PC-9 (cell line): ENCODE measurements at regions not wholly inside any gene's neighbourhood (a gene's known extent, or its start where the extent isn't known, plus 50 kb on each side); places are given as distances from the start of the nearest gene placed in this dataset.

Experiments
- BruUV-seq: library from RNA; stranded (reverse); fragments of 400-500 nt; replicated peaks from 2 replicates; lab custom pipeline; 2021; lab: Mats Ljungman, UMichigan
- CTCF ChIA-PET: fragments of 300-600 bp; sonication (Branson Sonifier 250); formaldehyde crosslinking; loops from one replicate; lab custom pipeline; 2022; ENCODE audit warnings: antibody characterized with exemption; lab: Charles Lee
- POLR2A ChIA-PET: fragments of 300-600 bp; sonication (Branson Sonifier 250); formaldehyde crosslinking; loops from one replicate; lab custom pipeline; 2022; ENCODE audit warnings: antibody characterized with exemption; ENCODE audit not compliant: unreplicated experiment; lab: Charles Lee
- DNase-seq, 2 experiments: peaks; one replicate each; pipeline versions ENCODE4 v3.0.0 to v3.0.0-alpha.2; 2015 to 2022; ENCODE audit warnings: mixed read lengths in 1 of 2
- H2AFZ ChIP-seq: fragments of 200-600 bp; sonication (generic); 2 replicates; pipeline ENCODE4 v1.8.1; 2017; ENCODE audit warnings: antibody characterized with exemption
- H3F3A ChIP-seq: fragments of 200-600 bp; sonication (generic); 2 replicates; pipeline ENCODE4 v1.8.1; 2017; ENCODE audit warnings: antibody characterized with exemption, mild to moderate bottlenecking, low read depth; ENCODE audit not compliant: insufficient read depth
- H3K27ac ChIP-seq: fragments of 200-600 bp; sonication (generic); 2 replicates; pipeline ENCODE4 v1.6.1; 2016; ENCODE audit warnings: mixed run types
- H3K27me3 ChIP-seq: fragments of 200-600 bp; sonication (generic); 2 replicates; pipeline ENCODE4 v1.6.1; 2016; ENCODE audit warnings: low read depth, mixed run types; ENCODE audit not compliant: insufficient read depth
- H3K36me3 ChIP-seq: fragments of 200-600 bp; sonication (generic); 2 replicates; pipeline ENCODE4 v1.6.1; 2016; ENCODE audit warnings: low read depth, mixed run types
- H3K4me1 ChIP-seq: fragments of 200-600 bp; sonication (generic); replicated peaks from 2 replicates; pipeline ENCODE4 v1.6.1; 2016; ENCODE audit warnings: mixed run types; ENCODE audit not compliant: insufficient read depth
- H3K4me2 ChIP-seq: fragments of 200-600 bp; sonication (generic); 2 replicates; pipeline ENCODE4 v1.6.1; 2017; ENCODE audit warnings: mixed run types
- H3K4me3 ChIP-seq: fragments of 200-600 bp; sonication (generic); 2 replicates; pipeline ENCODE4 v1.6.1; 2016; ENCODE audit warnings: mixed run types
- H3K79me2 ChIP-seq: fragments of 200-600 bp; sonication (generic); 2 replicates; pipeline ENCODE4 v1.6.1; 2017; ENCODE audit warnings: low read depth, mixed run types
- H3K9me2 ChIP-seq: fragments of 200-600 bp; sonication (generic); 2 replicates; pipeline ENCODE4 v1.8.1; 2017; ENCODE audit warnings: mild to moderate bottlenecking; ENCODE audit not compliant: insufficient read depth
- H3K9me3 ChIP-seq: fragments of 200-600 bp; sonication (generic); 2 replicates; pipeline ENCODE4 v1.8.1; 2016; ENCODE audit warnings: low read depth; ENCODE audit not compliant: insufficient read depth
- H4K20me1 ChIP-seq: fragments of 200-600 bp; sonication (generic); 2 replicates; pipeline ENCODE4 v1.8.1; 2017; ENCODE audit not compliant: insufficient read depth
- CTCF ChIP-seq: fragments of 200-600 bp; sonication (generic); conservative IDR thresholded peaks from 2 replicates; pipeline ENCODE4 v1.6.1; 2017; ENCODE audit warnings: mixed run types, antibody characterized with exemption, mild to moderate bottlenecking, moderate library complexity
- EZH2 ChIP-seq: fragments of 200-600 bp; sonication (generic); IDR thresholded peaks from 2 replicates; pipeline ENCODE4 v1.8.0; 2017; ENCODE audit warnings: antibody characterized with exemption, low read depth
- intact Hi-C: fragments of 100-400 bp; cut with micrococcal nuclease; formaldehyde crosslinking; loops from one replicate; pipeline ENCODE4 v1.10.0; 2022; ENCODE audit not compliant: unreplicated experiment

GRCh38 chr11:92848578-92848977 is 120.9 kb upstream of the MTNR1B start:
- Histone ChIP-seq H3K36me3 (no peaks in the 10 kb centered on the region), H3F3A (no peaks in the 10 kb centered on the region), H3K79me2 (no peaks in the 10 kb centered on the region), H3K4me3 (no peak overlapping the region), H3K9me2 (no peaks in the 10 kb centered on the region), H3K27ac (no peak overlapping the region), H2AFZ (no peak overlapping the region), H3K9me3 (no peaks in the 10 kb centered on the region), H3K4me2 (no peak overlapping the region), H3K4me1 (no peaks in the 10 kb centered on the region), H4K20me1 (no peaks in the 10 kb centered on the region), H3K27me3 (no peaks in the 10 kb centered on the region)
- POLR2A ChIA-PET: no interaction called here
- DNase-seq: no peak
- no TSS peak for BruUV-seq
- intact Hi-C loops: no loop called here
- CTCF ChIA-PET: interaction anchor here (0.6 kb wide), 1 partner anchor 322 kb away, joined by 3 read pairs; no protein-coding TSS in a partner anchor
- TF ChIP-seq EZH2 (no peak), CTCF (no peak)

- no TSS peak for BruUV-seq
- TF ChIP-seq CTCF: no peak
- no peak for TF ChIP-seq EZH2
- H3K4me3 ChIP-seq: no peak overlapping the region
- no peaks in the 10 kb centered on the region for H3K9me3 ChIP-seq
- H3K36me3 ChIP-seq: no peaks in the 10 kb centered on the region
- no peaks in the 10 kb centered on the region for H4K20me1 ChIP-seq
- ChIA-PET POLR2A (no interaction called here), CTCF (no interaction called here)
- DNase-seq: no peak
- H3K9me2 ChIP-seq: no peaks in the 10 kb centered on the region
- H3K27me3 ChIP-seq: no peaks in the 10 kb centered on the region
- H3K4me1 ChIP-seq: no peaks in the 10 kb centered on the region
- no peaks in the 10 kb centered on the region for H3K79me2 ChIP-seq
- H3F3A ChIP-seq: no peaks in the 10 kb centered on the region
- no peak overlapping the region for H3K4me2 ChIP-seq
- H2AFZ ChIP-seq: no peak overlapping the region
- intact Hi-C loops: no loop called here
- H3K27ac ChIP-seq: no peak overlapping the region
These were observed 119.1 kb upstream of the MTNR1B start for GRCh38 chr11:92850296-92850826.

GRCh38 chr11:92852229-92852628 is 117.2 kb upstream of the MTNR1B start:
- intact Hi-C loops: no loop called here
- Histone ChIP-seq H2AFZ (no peak overlapping the region), H3K27ac (no peak overlapping the region), H3K4me2 (no peak overlapping the region), H3K9me3 (no peaks in the 10 kb centered on the region), H3K9me2 (no peaks in the 10 kb centered on the region), H4K20me1 (no peaks in the 10 kb centered on the region), H3K4me3 (no peak overlapping the region), H3K27me3 (no peaks in the 10 kb centered on the region), H3K4me1 (no peaks in the 10 kb centered on the region), H3F3A (no peaks in the 10 kb centered on the region), H3K36me3 (no peaks in the 10 kb centered on the region), H3K79me2 (no peaks in the 10 kb centered on the region)
- TF ChIP-seq CTCF: no peak
- TF ChIP-seq EZH2: no peak
- no peak for DNase-seq
- POLR2A ChIA-PET: no interaction called here
- CTCF ChIA-PET: no interaction called here
- no TSS peak for BruUV-seq
